Panc1 (cell line): ENCODE measurements at regions not wholly inside any gene's neighbourhood (a gene's known extent, or its start where the extent isn't known, plus 50 kb on each side); places are given as distances from the start of the nearest gene placed in this dataset.

ENCODE experiments used
- ATAC-seq: fragments of 200-7000 bp; cut with Tn5 transposase; 2 replicates; pipeline ENCODE4 v1.9.1; 2020; ENCODE audit warnings: mild to moderate bottlenecking, moderate library complexity
- BruUV-seq: library from RNA; stranded (reverse); fragments of 400-500 nt; replicated peaks from 2 replicates; lab custom pipeline; 2021; lab: Mats Ljungman, UMichigan
- CTCF ChIA-PET: fragments of 300-600 bp; sonication (Branson Sonifier 250); formaldehyde crosslinking; loops from one replicate; lab custom pipeline; 2022; ENCODE audit warnings: antibody characterized with exemption; lab: Charles Lee
- POLR2A ChIA-PET: fragments of 300-600 bp; sonication (Branson Sonifier 250); formaldehyde crosslinking; loops from one replicate; lab custom pipeline; 2022; ENCODE audit warnings: antibody characterized with exemption; lab: Charles Lee
- DNase-seq: peaks from one replicate; pipeline ENCODE4 v3.0.0-alpha.2; 2010; ENCODE audit warnings: low read depth, low spot score
- H3K27ac ChIP-seq: 2 replicates; pipeline ENCODE4 v1.5.1; 2011; ENCODE audit warnings: mild to moderate bottlenecking, low read length, inconsistent platforms
- H3K27me3 ChIP-seq: fragments of 200-500 bp; sonication (Bioruptor generic); 2 replicates; pipeline ENCODE4 v1.6.0; 2014; ENCODE audit warnings: low read length, inconsistent platforms; ENCODE audit not compliant: control insufficient read depth, insufficient read depth
- H3K36me3 ChIP-seq: fragments of 200-500 bp; sonication (Bioruptor generic); 2 replicates; pipeline ENCODE4 v1.5.1; 2014; ENCODE audit warnings: inconsistent platforms, mild to moderate bottlenecking, low read length, moderate library complexity; ENCODE audit not compliant: control insufficient read depth, insufficient read depth
- H3K4me1 ChIP-seq: 2 replicates; pipeline ENCODE4 v1.5.1; 2011; ENCODE audit warnings: inconsistent platforms, mild to moderate bottlenecking, low read length, moderate library complexity; ENCODE audit not compliant: control insufficient read depth, insufficient read depth
- H3K4me3 ChIP-seq, 2 experiments: 2 replicates each; pipeline ENCODE4 v1.5.1; 2011 to 2012; ENCODE audit warnings: low read depth in 2 of 2, low read length in 2 of 2, mild to moderate bottlenecking in 2 of 2, inconsistent platforms in 1 of 2, moderate library complexity in 1 of 2
- H3K9me3 ChIP-seq: fragments of 200-500 bp; sonication (Bioruptor generic); 2 replicates; pipeline ENCODE4 v1.5.1; 2014; ENCODE audit warnings: low read depth, mild to moderate bottlenecking, inconsistent platforms, low read length, moderate library complexity; ENCODE audit not compliant: control insufficient read depth, insufficient read depth
- CTCF ChIP-seq: fragments of 450-650 bp; IDR thresholded peaks from 2 replicates; pipeline ENCODE4 v1.5.1; 2017; ENCODE audit warnings: mild to moderate bottlenecking
- POLR2AphosphoS5 ChIP-seq: IDR thresholded peaks from 2 replicates; pipeline ENCODE4 v1.6.1; 2012; ENCODE audit warnings: mild to moderate bottlenecking, low read depth, low read length, moderate library complexity
- SIN3A ChIP-seq: IDR thresholded peaks from 2 replicates; pipeline ENCODE4 v1.6.1; 2012; ENCODE audit warnings: low read depth, mild to moderate bottlenecking, low read length, moderate library complexity, borderline replicate concordance; ENCODE audit not compliant: insufficient read depth
- TCF7L2 ChIP-seq: IDR thresholded peaks from 2 replicates; pipeline ENCODE4 v1.6.1; 2011; ENCODE audit warnings: mild to moderate bottlenecking, low read depth, low read length, inconsistent platforms
- in situ Hi-C: cut with HindIII; loops from 2 replicates; pipeline ENCODE4 v1.10.0; 2016; ENCODE audit warnings: low sequenced_read_pairs, low pct_unique_long_range_greater_than_20kb
- intact Hi-C: fragments of 100-400 bp; cut with micrococcal nuclease; formaldehyde crosslinking; loops from one replicate; pipeline ENCODE4 v1.10.0; 2022; ENCODE audit not compliant: unreplicated experiment
- TF ChIP-seq, protein P1 (sequence below), 2 experiments: IDR thresholded peaks; 2 replicates each; pipeline ENCODE4 v1.6.1; 2011 to 2012; ENCODE audit warnings: low read depth in 2 of 2, control low read depth in 1 of 2, low read length in 1 of 2, mild to moderate bottlenecking in 1 of 2, moderate library complexity in 1 of 2; ENCODE audit not compliant: insufficient read depth in 1 of 2

- Histone ChIP-seq H3K4me1 (no peaks in the 10 kb centered on the region), H3K27me3 (no peaks in the 10 kb centered on the region), H3K4me3 (no peak overlapping the region), H3K36me3 (no peaks in the 10 kb centered on the region), H3K27ac (no peak overlapping the region), H3K9me3 (peaks cover 7% of the 10 kb centered on the region; the same call in 1 of the 2 replicates)
- CTCF ChIA-PET, result no interaction called here
- TF ChIP-seq TCF7L2 (no peak), SIN3A (no peak), CTCF (no peak)
- TF ChIP-seq, protein P1, sequence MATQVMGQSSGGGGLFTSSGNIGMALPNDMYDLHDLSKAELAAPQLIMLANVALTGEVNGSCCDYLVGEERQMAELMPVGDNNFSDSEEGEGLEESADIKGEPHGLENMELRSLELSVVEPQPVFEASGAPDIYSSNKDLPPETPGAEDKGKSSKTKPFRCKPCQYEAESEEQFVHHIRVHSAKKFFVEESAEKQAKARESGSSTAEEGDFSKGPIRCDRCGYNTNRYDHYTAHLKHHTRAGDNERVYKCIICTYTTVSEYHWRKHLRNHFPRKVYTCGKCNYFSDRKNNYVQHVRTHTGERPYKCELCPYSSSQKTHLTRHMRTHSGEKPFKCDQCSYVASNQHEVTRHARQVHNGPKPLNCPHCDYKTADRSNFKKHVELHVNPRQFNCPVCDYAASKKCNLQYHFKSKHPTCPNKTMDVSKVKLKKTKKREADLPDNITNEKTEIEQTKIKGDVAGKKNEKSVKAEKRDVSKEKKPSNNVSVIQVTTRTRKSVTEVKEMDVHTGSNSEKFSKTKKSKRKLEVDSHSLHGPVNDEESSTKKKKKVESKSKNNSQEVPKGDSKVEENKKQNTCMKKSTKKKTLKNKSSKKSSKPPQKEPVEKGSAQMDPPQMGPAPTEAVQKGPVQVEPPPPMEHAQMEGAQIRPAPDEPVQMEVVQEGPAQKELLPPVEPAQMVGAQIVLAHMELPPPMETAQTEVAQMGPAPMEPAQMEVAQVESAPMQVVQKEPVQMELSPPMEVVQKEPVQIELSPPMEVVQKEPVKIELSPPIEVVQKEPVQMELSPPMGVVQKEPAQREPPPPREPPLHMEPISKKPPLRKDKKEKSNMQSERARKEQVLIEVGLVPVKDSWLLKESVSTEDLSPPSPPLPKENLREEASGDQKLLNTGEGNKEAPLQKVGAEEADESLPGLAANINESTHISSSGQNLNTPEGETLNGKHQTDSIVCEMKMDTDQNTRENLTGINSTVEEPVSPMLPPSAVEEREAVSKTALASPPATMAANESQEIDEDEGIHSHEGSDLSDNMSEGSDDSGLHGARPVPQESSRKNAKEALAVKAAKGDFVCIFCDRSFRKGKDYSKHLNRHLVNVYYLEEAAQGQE (IDR thresholded peaks at IDR 0.05; ENCODE audit: insufficient read depth in 1 of 2, low read depth in 2 of 2, low read length in 1 of 2), result no peak
- in situ Hi-C loops, result no loop called here
- POLR2A ChIA-PET, result no interaction called here
- ATAC-seq (peak; percentile 53; the same call in 1 of the 2 replicates), DNase-seq (no peak)
- intact Hi-C loops, result no loop called here
- BruUV-seq, result no TSS peak
These were observed 77.0 kb upstream of the ALDH1A3 start for GRCh38 chr15:100802421-100803170.

GRCh38 chr15:100803171-100803440 lies 76.5 kb upstream of the ALDH1A3 start:
- BruUV-seq, result no TSS peak
- ATAC-seq (no peak), DNase-seq (no peak)
- CTCF ChIA-PET, result no interaction called here
- Histone ChIP-seq H3K9me3 (peaks cover 8% of the 10 kb centered on the region), H3K27ac (no peak overlapping the region), H3K4me3 (no peak overlapping the region), H3K27me3 (no peaks in the 10 kb centered on the region), H3K4me1 (no peaks in the 10 kb centered on the region), H3K36me3 (no peaks in the 10 kb centered on the region)
- in situ Hi-C loops (no loop called here), intact Hi-C loops (no loop called here)
- TF ChIP-seq SIN3A (no peak), CTCF (no peak), POLR2AphosphoS5 (no peak), TCF7L2 (no peak)
- TF ChIP-seq, protein P1 (IDR thresholded peaks at IDR 0.05; ENCODE audit: insufficient read depth in 1 of 2, low read depth in 2 of 2, low read length in 1 of 2), result no peak
- POLR2A ChIA-PET, result no interaction called here
